Kidney epithelial cell (primary cell): ENCODE measurements at regions not wholly inside any gene's neighbourhood (a gene's known extent, or its start where the extent isn't known, plus 50 kb on each side); places are given as distances from the start of the nearest gene placed in this dataset.
"Not testable (repeated sequence)": the region's sequence is repeated elsewhere in the genome, so short reads cannot be mapped to it uniquely, and the experiment has no call there.

Source experiments
- DNase-seq: peaks from one replicate; pipeline ENCODE4 v3.0.0-alpha.2; 2010; ENCODE audit warnings: low read depth
- H3K27me3 ChIP-seq: 2 replicates; pipeline ENCODE4 v1.6.0; 2011; ENCODE audit warnings: low read length; ENCODE audit not compliant: control insufficient read depth, insufficient read depth
- H3K36me3 ChIP-seq: 2 replicates; pipeline ENCODE4 v1.5.1; 2011; ENCODE audit warnings: low read length; ENCODE audit not compliant: control insufficient read depth, insufficient read depth
- H3K4me3 ChIP-seq: 2 replicates; pipeline ENCODE4 v1.5.1; 2011; ENCODE audit warnings: low read depth, mild to moderate bottlenecking, control low read depth, low read length
- CTCF ChIP-seq: IDR thresholded peaks from 2 replicates; pipeline ENCODE4 v1.5.1; 2011; ENCODE audit warnings: mild to moderate bottlenecking, moderate library complexity, low read length, control low read depth, inconsistent platforms; ENCODE audit not compliant: insufficient read depth, poor library complexity, severe bottlenecking

GRCh38 chr20:25991051-25991755 lies 294.6 kb upstream of the ZNF337 start:
- DNase-seq: no peak
- Histone ChIP-seq H3K4me3 (no peak overlapping the region), H3K36me3 (no peaks in the 10 kb centered on the region), H3K27me3 (no peaks in the 10 kb centered on the region)
- no peak for TF ChIP-seq CTCF

GRCh38 chr20:25989686-25990085 lies 293.0 kb upstream of the ZNF337 start:
- not testable (repeated sequence) for H3K27me3 ChIP-seq, H3K36me3 ChIP-seq, DNase-seq, H3K4me3 ChIP-seq

GRCh38 chr20:25989196-25989595 lies 292.5 kb upstream of the ZNF337 start:
- Histone ChIP-seq H3K4me3 (no peak overlapping the region), H3K27me3 (no peaks in the 10 kb centered on the region), H3K36me3 (no peaks in the 10 kb centered on the region)
- no peak for DNase-seq
- no peak for TF ChIP-seq CTCF

- H3K36me3 ChIP-seq, H3K27me3 ChIP-seq, H3K4me3 ChIP-seq, DNase-seq: not testable (repeated sequence)
Measured at GRCh38 chr20:25987928-25988560, 291.4 kb upstream of the ZNF337 start.

GRCh38 chr20:25987073-25987927 lies 290.6 kb upstream of the ZNF337 start:
- peak; percentile 40 for TF ChIP-seq CTCF
- Histone ChIP-seq H3K27me3 (no peaks in the 10 kb centered on the region), H3K4me3 (peak overlapping the region; percentile 16), H3K36me3 (no peaks in the 10 kb centered on the region)
- no peak for DNase-seq

GRCh38 chr20:25985597-25985996 lies 288.9 kb upstream of the ZNF337 start:
- H3K27me3 ChIP-seq: no peaks in the 10 kb centered on the region
- TF ChIP-seq CTCF: no peak
- no peak for DNase-seq
- H3K36me3 ChIP-seq: no peaks in the 10 kb centered on the region
- no peak overlapping the region for H3K4me3 ChIP-seq
